ENCODE measurements at regions not wholly inside any gene's neighbourhood (a gene's known extent, or its start where the extent isn't known, plus 50 kb on each side); places are given as distances from the start of the nearest gene placed in this dataset.

DNA sequence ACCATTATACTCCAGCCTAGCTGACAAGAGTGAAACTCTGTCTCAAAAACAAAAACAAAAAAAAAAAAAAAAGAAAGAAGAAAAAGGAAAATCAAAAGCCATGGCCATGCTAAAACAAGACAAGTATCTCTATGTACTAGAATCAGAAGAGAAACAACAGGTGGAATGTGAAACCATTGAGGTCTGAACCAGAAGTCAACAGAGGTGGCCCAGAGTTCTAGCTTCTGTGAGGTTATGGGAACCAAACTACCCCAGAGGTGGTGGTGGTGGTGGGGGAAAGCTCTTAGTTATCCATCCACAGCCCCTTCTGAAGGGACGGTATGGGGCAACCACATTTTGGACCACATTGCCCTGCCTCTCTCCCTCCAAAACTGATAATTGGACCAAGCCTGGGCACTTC lies 59.5 kb upstream of the ZNF366 start:
- Histone ChIP-seq H3K9ac (ENCODE audit: low read length in 2 of 2) (no peak overlapping the region), H3K36me3 (ENCODE audit: control insufficient read depth in 2 of 2, insufficient read depth in 2 of 2, low read length in 2 of 2) (no peaks in the 10 kb centered on the region)

DNA sequence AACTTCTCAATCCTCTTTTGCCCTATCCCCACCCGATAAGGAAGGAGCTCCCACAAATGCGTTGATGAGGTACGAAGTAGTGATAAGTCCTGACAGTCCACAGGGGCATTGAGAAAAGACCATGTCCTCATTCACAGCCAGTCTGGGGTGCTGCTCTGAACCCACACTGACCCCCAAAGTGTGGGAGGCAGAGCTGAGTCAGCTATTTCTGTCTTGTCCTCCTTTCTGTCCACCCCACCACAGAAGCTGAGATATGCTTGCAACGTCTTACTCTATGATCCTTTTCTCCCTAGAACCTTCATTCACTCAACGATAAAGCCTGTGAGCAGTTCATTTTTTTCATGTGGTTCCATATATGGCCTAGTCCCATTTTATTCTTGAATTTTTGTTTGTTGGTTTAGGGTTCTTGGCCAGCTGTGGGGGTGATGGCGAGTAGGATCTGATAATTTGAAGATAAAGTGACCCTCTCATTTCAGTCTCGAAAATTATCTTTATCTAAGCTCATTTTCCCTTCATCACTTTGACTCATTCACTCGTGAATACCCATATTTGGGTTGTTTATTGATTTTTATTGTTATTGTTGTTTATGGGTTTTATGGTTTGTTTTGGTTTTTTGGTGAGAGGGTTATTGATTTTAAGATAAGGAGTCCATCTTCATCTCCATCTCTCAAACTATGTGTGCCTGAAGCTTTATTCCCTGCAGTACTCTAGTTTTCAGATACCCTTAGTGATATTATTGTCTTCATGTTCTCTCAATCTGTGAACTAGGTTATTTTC lies 58.5 kb upstream of the ZNF366 start:
- no peaks in the 10 kb centered on the region for H3K4me1 ChIP-seq (ENCODE audit: control insufficient read depth, insufficient read depth, low read length)
- H3K9ac ChIP-seq (ENCODE audit: low read length in 2 of 2): no peak overlapping the region
- no peaks in the 10 kb centered on the region for H3K36me3 ChIP-seq (ENCODE audit: control insufficient read depth in 2 of 2, insufficient read depth in 2 of 2, low read length in 2 of 2)
- no peak overlapping the region for H3K27ac ChIP-seq (ENCODE audit: low read length)
- no peak overlapping the region for H3K4me3 ChIP-seq (ENCODE audit: low read length in 2 of 2)
- no peaks in the 10 kb centered on the region for H3K27me3 ChIP-seq (ENCODE audit: control insufficient read depth in 1 of 2, insufficient read depth in 2 of 2, low read length in 2 of 2)
- H3K9me3 ChIP-seq (ENCODE audit: control insufficient read depth in 2 of 2, low read length in 2 of 2): no peaks in the 10 kb centered on the region

More for the DNA sequence above, 59.5 kb upstream of the ZNF366 start:
- Histone ChIP-seq H3K4me1 (ENCODE audit: control insufficient read depth, insufficient read depth, low read length) (no peaks in the 10 kb centered on the region), H3K9me3 (ENCODE audit: control insufficient read depth in 2 of 2, low read length in 2 of 2) (no peaks in the 10 kb centered on the region), H3K27me3 (ENCODE audit: control insufficient read depth in 1 of 2, insufficient read depth in 2 of 2, low read length in 2 of 2) (no peaks in the 10 kb centered on the region), H3K4me3 (ENCODE audit: low read length in 2 of 2) (no peak overlapping the region), H3K27ac (ENCODE audit: low read length) (no peak overlapping the region)

DNA sequence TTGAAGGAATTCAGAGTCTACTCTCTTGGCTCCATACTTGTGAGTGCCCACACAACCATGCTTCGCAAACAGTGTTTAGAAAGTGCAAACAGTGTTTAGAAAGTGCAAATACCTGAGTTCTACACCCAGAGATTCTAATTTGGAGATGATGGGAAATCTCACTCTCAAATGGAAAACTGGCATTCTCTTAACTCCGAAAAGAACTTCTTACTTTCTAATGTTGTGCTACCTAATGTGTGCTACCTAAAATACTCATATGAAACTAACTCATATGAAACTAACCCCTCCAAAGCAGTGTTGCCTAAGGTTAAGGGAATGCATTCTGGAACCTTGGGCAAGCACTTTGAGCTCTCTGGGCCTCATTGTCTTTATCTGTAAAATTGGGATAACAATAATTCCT lies 55.5 kb upstream of the ZNF366 start:
- H3K9ac ChIP-seq (ENCODE audit: low read length in 2 of 2): no peak overlapping the region
- H3K27ac ChIP-seq (ENCODE audit: low read length): no peak overlapping the region
- no peaks in the 10 kb centered on the region for H3K36me3 ChIP-seq (ENCODE audit: control insufficient read depth in 2 of 2, insufficient read depth in 2 of 2, low read length in 2 of 2)
- H3K27me3 ChIP-seq (ENCODE audit: control insufficient read depth in 1 of 2, insufficient read depth in 2 of 2, low read length in 2 of 2): no peaks in the 10 kb centered on the region
- no peak overlapping the region for H3K4me3 ChIP-seq (ENCODE audit: low read length in 2 of 2)
- no peaks in the 10 kb centered on the region for H3K9me3 ChIP-seq (ENCODE audit: control insufficient read depth in 2 of 2, low read length in 2 of 2)
- H3K4me1 ChIP-seq (ENCODE audit: control insufficient read depth, insufficient read depth, low read length): no peaks in the 10 kb centered on the region

DNA sequence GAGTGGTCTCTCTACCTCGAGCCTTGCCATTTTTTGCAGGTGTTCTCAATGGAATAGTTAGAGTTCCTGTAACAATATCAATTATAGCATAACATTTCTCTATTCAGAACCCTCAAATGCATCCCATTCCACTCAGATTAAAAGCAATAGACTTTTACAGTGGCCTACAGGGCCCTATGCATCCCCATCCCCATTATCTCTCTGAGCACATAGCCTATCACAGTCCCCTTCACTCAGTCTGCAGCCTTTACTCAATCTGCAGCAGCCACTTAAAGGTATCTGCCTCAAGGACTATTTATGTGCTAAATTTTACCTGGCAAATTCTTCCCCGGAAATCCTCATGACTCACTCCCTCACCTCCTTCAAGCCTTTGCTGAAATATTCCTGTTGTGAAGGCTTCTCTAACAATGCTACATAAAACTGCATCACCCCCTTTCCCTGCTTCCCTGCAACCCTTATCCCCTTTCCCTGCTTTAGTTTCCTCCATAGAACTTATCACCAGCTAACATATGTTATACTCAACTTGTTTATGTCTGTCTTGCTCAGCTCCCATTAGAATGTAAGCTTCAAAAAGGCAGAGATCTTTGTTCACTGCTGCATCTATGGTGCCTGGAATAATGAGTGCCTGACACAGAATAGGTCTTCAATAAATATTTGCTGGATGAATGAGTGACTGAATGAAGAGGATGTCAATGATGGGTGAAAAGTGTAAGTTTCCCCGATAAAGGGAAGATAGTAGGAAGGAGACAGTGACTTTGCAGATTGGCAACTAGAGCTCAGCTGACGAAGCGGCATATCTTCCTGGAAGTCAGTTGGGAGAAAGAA lies 54.1 kb upstream of the ZNF366 start:
- H3K4me1 ChIP-seq (ENCODE audit: control insufficient read depth, insufficient read depth, low read length): peaks cover 13% of the 10 kb centered on the region
- no peak overlapping the region for H3K27ac ChIP-seq (ENCODE audit: low read length)
- H3K27me3 ChIP-seq (ENCODE audit: control insufficient read depth in 1 of 2, insufficient read depth in 2 of 2, low read length in 2 of 2): no peaks in the 10 kb centered on the region
- no peak overlapping the region for H3K4me3 ChIP-seq (ENCODE audit: low read length in 2 of 2)
- no peaks in the 10 kb centered on the region for H3K36me3 ChIP-seq (ENCODE audit: control insufficient read depth in 2 of 2, insufficient read depth in 2 of 2, low read length in 2 of 2)
- no peaks in the 10 kb centered on the region for H3K9me3 ChIP-seq (ENCODE audit: control insufficient read depth in 2 of 2, low read length in 2 of 2)
- H3K9ac ChIP-seq (ENCODE audit: low read length in 2 of 2): no peak overlapping the region

DNA sequence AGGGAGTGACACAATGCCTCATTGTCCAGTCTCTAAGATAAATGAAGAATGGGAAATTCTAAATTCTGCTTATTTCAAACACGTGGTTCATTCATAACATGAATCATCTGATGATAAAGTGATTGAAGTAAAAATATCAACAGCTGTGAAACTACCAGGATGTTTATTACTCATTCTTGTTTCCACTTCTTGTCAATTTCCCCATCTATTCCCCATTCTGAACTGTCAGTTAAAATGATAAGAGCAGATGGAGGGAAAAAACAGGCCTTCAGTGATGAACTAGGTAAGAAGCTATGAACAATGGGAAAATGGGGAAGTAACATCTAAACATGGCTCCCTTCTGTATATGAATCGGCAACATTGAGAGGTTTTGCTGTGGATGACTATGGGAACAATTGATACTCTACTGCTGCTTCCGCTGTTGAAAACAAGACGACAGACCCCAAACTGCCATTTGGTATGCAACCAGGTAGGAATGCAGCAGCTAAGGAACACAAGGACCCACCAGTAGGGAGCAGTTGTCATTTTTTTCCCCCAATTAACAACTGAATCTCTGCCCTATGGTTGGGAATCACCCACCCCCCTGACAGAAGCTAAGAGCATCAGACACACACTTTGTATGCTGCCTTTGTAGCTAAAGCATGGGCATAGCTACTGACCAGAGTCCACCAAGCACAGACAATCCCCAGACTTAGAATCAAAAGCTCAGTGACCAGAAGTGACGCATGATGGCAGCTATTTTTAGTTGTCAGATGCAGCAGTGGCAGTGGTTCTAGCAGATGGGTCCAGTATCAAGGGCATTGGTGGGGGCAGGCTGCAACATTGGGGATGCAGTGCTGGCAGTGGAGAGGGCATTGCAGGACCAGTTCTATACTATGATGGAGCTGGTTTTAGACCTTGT lies 52.9 kb upstream of the ZNF366 start:
- Histone ChIP-seq H3K4me1 (ENCODE audit: control insufficient read depth, insufficient read depth, low read length) (peaks cover 21% of the 10 kb centered on the region), H3K9ac (ENCODE audit: low read length in 2 of 2) (no peak overlapping the region), H3K9me3 (ENCODE audit: control insufficient read depth in 2 of 2, low read length in 2 of 2) (no peaks in the 10 kb centered on the region), H3K27me3 (ENCODE audit: control insufficient read depth in 1 of 2, insufficient read depth in 2 of 2, low read length in 2 of 2) (no peaks in the 10 kb centered on the region), H3K4me3 (ENCODE audit: low read length in 2 of 2) (no peak overlapping the region), H3K36me3 (ENCODE audit: control insufficient read depth in 2 of 2, insufficient read depth in 2 of 2, low read length in 2 of 2) (no peaks in the 10 kb centered on the region), H3K27ac (ENCODE audit: low read length) (no peak overlapping the region)

DNA sequence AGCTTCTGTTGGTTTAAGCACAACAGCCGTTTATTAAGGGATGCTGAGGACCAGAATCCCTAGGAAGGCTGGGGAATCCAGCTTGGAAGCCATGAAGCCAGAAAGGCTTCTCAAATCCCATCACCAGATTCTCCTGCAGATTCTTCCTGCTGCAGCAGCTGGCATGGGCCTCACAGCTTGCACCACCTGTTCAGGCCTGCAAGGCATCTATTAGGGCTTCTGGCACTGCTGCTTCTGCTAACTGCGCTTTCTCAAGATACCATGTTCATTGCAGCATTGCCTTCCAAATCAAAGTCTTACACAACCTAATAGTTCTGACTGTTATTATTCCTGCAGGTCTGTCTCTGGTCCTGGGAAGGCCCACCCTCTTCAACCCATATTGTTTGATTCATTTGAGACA lies 51.2 kb upstream of the ZNF366 start:
- no peak overlapping the region for H3K27ac ChIP-seq (ENCODE audit: low read length)
- H3K4me1 ChIP-seq (ENCODE audit: control insufficient read depth, insufficient read depth, low read length): peaks cover 21% of the 10 kb centered on the region
- H3K9ac ChIP-seq (ENCODE audit: low read length in 2 of 2): no peak overlapping the region
- no peaks in the 10 kb centered on the region for H3K27me3 ChIP-seq (ENCODE audit: control insufficient read depth in 1 of 2, insufficient read depth in 2 of 2, low read length in 2 of 2)
- H3K36me3 ChIP-seq (ENCODE audit: control insufficient read depth in 2 of 2, insufficient read depth in 2 of 2, low read length in 2 of 2): no peaks in the 10 kb centered on the region
- no peak overlapping the region for H3K4me3 ChIP-seq (ENCODE audit: low read length in 2 of 2)
- H3K9me3 ChIP-seq (ENCODE audit: control insufficient read depth in 2 of 2, low read length in 2 of 2): no peaks in the 10 kb centered on the region

DNA sequence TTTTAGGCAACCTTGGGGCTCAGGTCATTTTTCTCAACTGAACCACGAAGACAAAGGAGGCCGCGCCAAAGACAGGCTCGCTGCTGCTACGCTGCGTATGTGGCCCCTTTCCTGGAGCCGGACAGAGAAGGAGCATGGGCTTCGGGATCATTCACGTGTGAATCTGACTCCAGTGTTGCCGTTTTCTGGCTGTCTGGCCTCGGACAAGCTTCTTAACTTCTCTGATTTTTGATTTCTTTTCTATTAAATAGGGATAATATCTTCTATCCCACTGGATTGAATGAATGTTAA lies 50.8 kb upstream of the ZNF366 start:
- H3K27me3 ChIP-seq (ENCODE audit: control insufficient read depth in 1 of 2, insufficient read depth in 2 of 2, low read length in 2 of 2): no peaks in the 10 kb centered on the region
- H3K27ac ChIP-seq (ENCODE audit: low read length): no peak overlapping the region
- no peaks in the 10 kb centered on the region for H3K36me3 ChIP-seq (ENCODE audit: control insufficient read depth in 2 of 2, insufficient read depth in 2 of 2, low read length in 2 of 2)
- H3K4me3 ChIP-seq (ENCODE audit: low read length in 2 of 2): no peak overlapping the region
- no peaks in the 10 kb centered on the region for H3K9me3 ChIP-seq (ENCODE audit: control insufficient read depth in 2 of 2, low read length in 2 of 2)
- H3K4me1 ChIP-seq (ENCODE audit: control insufficient read depth, insufficient read depth, low read length): peaks cover 21% of the 10 kb centered on the region
- H3K9ac ChIP-seq (ENCODE audit: low read length in 2 of 2): no peak overlapping the region

DNA sequence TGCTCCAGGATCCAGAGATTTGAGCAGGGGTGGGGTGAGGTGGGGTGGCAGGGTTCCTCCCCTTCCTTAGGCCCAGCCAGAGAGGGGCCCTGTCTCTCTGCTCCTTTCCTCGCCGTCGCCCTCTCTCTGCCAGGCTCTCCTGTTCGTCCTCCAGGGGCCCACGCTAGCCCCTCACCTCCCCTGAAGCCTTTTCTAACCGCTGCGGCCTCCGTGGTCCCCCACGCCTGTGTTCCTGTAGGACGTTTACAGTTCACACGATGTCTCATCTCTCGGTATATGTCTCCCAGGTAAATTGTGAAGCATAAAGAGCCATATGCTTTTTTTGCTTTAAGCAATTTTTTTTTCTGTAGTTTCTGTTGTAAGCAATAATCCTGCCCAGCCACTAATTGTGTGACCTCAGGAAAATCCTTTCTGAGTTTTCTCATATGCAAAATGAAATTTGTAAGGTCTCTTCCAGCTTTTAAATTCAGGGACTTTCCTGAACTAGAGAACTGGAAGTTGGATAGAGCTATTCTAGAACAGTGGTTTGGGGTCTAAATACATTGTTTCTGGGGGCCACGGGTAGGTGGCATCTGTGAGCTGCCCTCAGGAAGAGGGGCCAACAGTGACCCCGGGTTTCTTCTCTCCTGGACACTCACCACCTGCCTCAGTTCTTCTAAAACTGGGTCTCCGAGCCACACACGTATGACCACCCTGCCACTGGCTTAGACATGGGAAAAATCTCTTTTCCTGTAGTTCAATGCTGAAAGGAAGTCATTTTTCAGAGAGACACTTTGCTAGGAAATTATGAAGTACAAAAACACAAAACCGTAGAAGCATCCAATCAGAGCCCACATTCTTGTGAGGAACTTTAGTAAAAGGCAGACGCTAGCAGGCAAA lies 50.2 kb upstream of the ZNF366 start:
- Histone ChIP-seq H3K4me1 (ENCODE audit: control insufficient read depth, insufficient read depth, low read length) (peaks cover 21% of the 10 kb centered on the region), H3K9ac (ENCODE audit: low read length in 2 of 2) (peak overlapping the region; percentile 41 to 64), H3K4me3 (ENCODE audit: low read length in 2 of 2) (peak overlapping the region; percentile 69 to 75), H3K36me3 (ENCODE audit: control insufficient read depth in 2 of 2, insufficient read depth in 2 of 2, low read length in 2 of 2) (no peaks in the 10 kb centered on the region), H3K9me3 (ENCODE audit: control insufficient read depth in 2 of 2, low read length in 2 of 2) (no peaks in the 10 kb centered on the region), H3K27me3 (ENCODE audit: control insufficient read depth in 1 of 2, insufficient read depth in 2 of 2, low read length in 2 of 2) (no peaks in the 10 kb centered on the region), H3K27ac (ENCODE audit: low read length) (peak overlapping the region; percentile 55)

Measured in stomach smooth muscle (tissue), 2 donors.